ENCODE measurements at regions not wholly inside any gene's neighbourhood (a gene's known extent, or its start where the extent isn't known, plus 50 kb on each side); places are given as distances from the start of the nearest gene placed in this dataset.
"Not testable (repeated sequence)": the region's sequence is repeated elsewhere in the genome, so short reads cannot be mapped to it uniquely, and the experiment has no call there.

GRCh38 chr3:152641198-152641597 lies 193.7 kb upstream of the P2RY1 start:
- DNase-seq (ENCODE audit: insufficient read length, low spot score) (no peak), FAIRE-seq (no peak)
- no peak for TF ChIP-seq CTCF (IDR thresholded peaks at IDR 0.05; ENCODE audit: insufficient read depth, missing control alignments)

- FAIRE-seq = no peak
Observed at GRCh38 chr3:152642658-152643057, 192.3 kb upstream of the P2RY1 start.

GRCh38 chr3:152644478-152644877 lies 190.5 kb upstream of the P2RY1 start:
- DNase-seq (ENCODE audit: insufficient read length, low spot score) (no peak), FAIRE-seq (no peak)
- no peak for TF ChIP-seq CTCF (IDR thresholded peaks at IDR 0.05; ENCODE audit: insufficient read depth, missing control alignments)

More at GRCh38 chr3:152642658-152643057, 192.3 kb upstream of the P2RY1 start:
- DNase-seq (ENCODE audit: insufficient read length, low spot score) = no peak
- TF ChIP-seq CTCF (IDR thresholded peaks at IDR 0.05; ENCODE audit: insufficient read depth, missing control alignments) = no peak

GRCh38 chr3:152646004-152646403 lies 188.9 kb upstream of the P2RY1 start:
- no peak for DNase-seq (ENCODE audit: insufficient read length, low spot score)
- TF ChIP-seq CTCF (IDR thresholded peaks at IDR 0.05; ENCODE audit: insufficient read depth, missing control alignments) = no peak
- FAIRE-seq = no peak

- TF ChIP-seq CTCF (IDR thresholded peaks at IDR 0.05; ENCODE audit: insufficient read depth, missing control alignments) = no peak
- DNase-seq (ENCODE audit: insufficient read length, low spot score) = no peak
- FAIRE-seq = no peak
Observed at GRCh38 chr3:152650177-152650576, 184.8 kb upstream of the P2RY1 start.

- DNase-seq (ENCODE audit: insufficient read length, low spot score); FAIRE-seq: not testable (repeated sequence)
Observed at GRCh38 chr3:152650923-152651322, 184.0 kb upstream of the P2RY1 start.

GRCh38 chr3:152656214-152656971 lies 178.5 kb upstream of the P2RY1 start:
- no peak for TF ChIP-seq CTCF (IDR thresholded peaks at IDR 0.05; ENCODE audit: insufficient read depth, missing control alignments)
- DNase-seq (ENCODE audit: insufficient read length, low spot score) (no peak), FAIRE-seq (no peak)
